Hepatocyte (in vitro differentiated cells): ENCODE measurements at regions not wholly inside any gene's neighbourhood (a gene's known extent, or its start where the extent isn't known, plus 50 kb on each side); places are given as distances from the start of the nearest gene placed in this dataset.
"Not testable (repeated sequence)": the region's sequence is repeated elsewhere in the genome, so short reads cannot be mapped to it uniquely, and the experiment has no call there.

Source experiments
- EZH2 ChIP-seq: fragments of 200-600 bp; sonication (generic); IDR thresholded peaks from 2 replicates; pipeline ENCODE4 v1.6.1; 2016; ENCODE audit warnings: antibody characterized with exemption, mild to moderate bottlenecking, borderline replicate concordance
- EZH2phosphoT487 ChIP-seq: fragments of 200-600 bp; sonication (generic); IDR thresholded peaks from one replicate; pipeline ENCODE4 v1.6.1; 2018; ENCODE audit warnings: antibody characterized with exemption, mild to moderate bottlenecking, low read depth, moderate library complexity; ENCODE audit not compliant: unreplicated experiment, severe bottlenecking
- TF ChIP-seq, protein P1 (sequence below): fragments of 200-600 bp; sonication (generic); IDR thresholded peaks from 2 replicates; pipeline ENCODE4 v1.5.1; 2016; ENCODE audit warnings: antibody characterized with exemption, mild to moderate bottlenecking; ENCODE audit not compliant: poor library complexity

DNA sequence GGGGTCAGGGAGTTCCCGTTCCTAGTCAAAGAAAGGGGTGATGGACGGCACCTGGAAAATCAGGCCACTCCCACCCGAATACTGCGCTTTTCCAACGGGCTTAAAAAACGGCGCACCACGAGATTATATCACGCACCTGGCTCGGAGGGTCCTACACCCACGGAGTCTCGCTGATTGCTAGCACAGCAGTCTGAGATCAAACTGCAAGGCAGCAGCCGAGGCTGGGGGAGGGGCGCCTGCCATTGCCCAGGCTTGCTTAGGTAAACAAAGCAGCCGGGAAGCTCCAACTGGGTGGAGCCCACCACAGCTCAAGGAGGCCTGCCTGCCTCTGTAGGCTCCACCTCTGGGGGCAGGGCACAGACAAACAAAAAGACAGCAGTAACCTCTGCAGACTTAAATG is 100.1 kb upstream of the IQCM start:
- TF ChIP-seq, protein P1, sequence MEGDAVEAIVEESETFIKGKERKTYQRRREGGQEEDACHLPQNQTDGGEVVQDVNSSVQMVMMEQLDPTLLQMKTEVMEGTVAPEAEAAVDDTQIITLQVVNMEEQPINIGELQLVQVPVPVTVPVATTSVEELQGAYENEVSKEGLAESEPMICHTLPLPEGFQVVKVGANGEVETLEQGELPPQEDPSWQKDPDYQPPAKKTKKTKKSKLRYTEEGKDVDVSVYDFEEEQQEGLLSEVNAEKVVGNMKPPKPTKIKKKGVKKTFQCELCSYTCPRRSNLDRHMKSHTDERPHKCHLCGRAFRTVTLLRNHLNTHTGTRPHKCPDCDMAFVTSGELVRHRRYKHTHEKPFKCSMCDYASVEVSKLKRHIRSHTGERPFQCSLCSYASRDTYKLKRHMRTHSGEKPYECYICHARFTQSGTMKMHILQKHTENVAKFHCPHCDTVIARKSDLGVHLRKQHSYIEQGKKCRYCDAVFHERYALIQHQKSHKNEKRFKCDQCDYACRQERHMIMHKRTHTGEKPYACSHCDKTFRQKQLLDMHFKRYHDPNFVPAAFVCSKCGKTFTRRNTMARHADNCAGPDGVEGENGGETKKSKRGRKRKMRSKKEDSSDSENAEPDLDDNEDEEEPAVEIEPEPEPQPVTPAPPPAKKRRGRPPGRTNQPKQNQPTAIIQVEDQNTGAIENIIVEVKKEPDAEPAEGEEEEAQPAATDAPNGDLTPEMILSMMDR = not testable (repeated sequence)
- TF ChIP-seq EZH2, EZH2phosphoT487: not testable (repeated sequence)
